H9 (cell line): ENCODE measurements at regions not wholly inside any gene's neighbourhood (a gene's known extent, or its start where the extent isn't known, plus 50 kb on each side); places are given as distances from the start of the nearest gene placed in this dataset.
"Not testable (repeated sequence)": the region's sequence is repeated elsewhere in the genome, so short reads cannot be mapped to it uniquely, and the experiment has no call there.

Source experiments
- DNase-seq: peaks from one replicate; pipeline ENCODE4 v3.0.0-alpha.2; 2017
- H2AFZ ChIP-seq: one replicate; pipeline ENCODE4 v1.6.1; 2013; ENCODE audit warnings: mild to moderate bottlenecking, low read length, control low read depth, moderate library complexity
- H2AK5ac ChIP-seq: 2 replicates; pipeline ENCODE4 v1.6.1; 2013; ENCODE audit warnings: low read length, control low read depth, mixed read lengths; ENCODE audit not compliant: insufficient read length
- H2BK120ac ChIP-seq: one replicate; pipeline ENCODE4 v1.6.1; 2013; ENCODE audit warnings: low read depth, mild to moderate bottlenecking, low read length, control low read depth, inconsistent platforms; ENCODE audit not compliant: poor library complexity, severe bottlenecking
- H2BK12ac ChIP-seq: 2 replicates; pipeline ENCODE4 v1.6.1; 2013; ENCODE audit warnings: low read length, control low read depth, mixed read lengths, low read depth; ENCODE audit not compliant: insufficient read length
- H2BK15ac ChIP-seq: 2 replicates; pipeline ENCODE4 v1.6.1; 2013; ENCODE audit warnings: low read depth, low read length, control low read depth
- H2BK20ac ChIP-seq: one replicate; pipeline ENCODE4 v1.6.1; 2013; ENCODE audit warnings: low read depth, mild to moderate bottlenecking, low read length, control low read depth, inconsistent platforms; ENCODE audit not compliant: poor library complexity, severe bottlenecking
- H2BK5ac ChIP-seq: 2 replicates; pipeline ENCODE4 v1.6.1; 2013; ENCODE audit warnings: low read length, control low read depth, mixed read lengths; ENCODE audit not compliant: insufficient read length
- H3K14ac ChIP-seq: 2 replicates; pipeline ENCODE4 v1.6.1; 2013; ENCODE audit warnings: low read length, control low read depth; ENCODE audit not compliant: insufficient read depth
- H3K18ac ChIP-seq: 2 replicates; pipeline ENCODE4 v1.6.1; 2013; ENCODE audit warnings: low read depth, mild to moderate bottlenecking, mixed read lengths, low read length, control low read depth; ENCODE audit not compliant: insufficient read length
- H3K23ac ChIP-seq: 2 replicates; pipeline ENCODE4 v1.6.1; 2013; ENCODE audit warnings: low read length, control low read depth, mixed read lengths, low read depth; ENCODE audit not compliant: insufficient read length
- H3K23me2 ChIP-seq: 2 replicates; pipeline ENCODE4 v1.6.1; 2013; ENCODE audit warnings: low read depth, mild to moderate bottlenecking, mixed read lengths, low read length, control low read depth; ENCODE audit not compliant: insufficient read length, poor library complexity, severe bottlenecking
- H3K27ac ChIP-seq: 2 replicates; pipeline ENCODE4 v1.5.1; 2013; ENCODE audit warnings: low read length, control low read depth, mixed read lengths, low read depth; ENCODE audit not compliant: insufficient read length
- H3K27me3 ChIP-seq: 2 replicates; pipeline ENCODE4 v1.6.1; 2013; ENCODE audit warnings: low read length, control low read depth, inconsistent platforms; ENCODE audit not compliant: insufficient read depth
- H3K4ac ChIP-seq: 2 replicates; pipeline ENCODE4 v1.6.1; 2013; ENCODE audit warnings: low read depth, mild to moderate bottlenecking, control low read depth, inconsistent platforms, low read length, moderate library complexity
- H3K4me1 ChIP-seq: 2 replicates; pipeline ENCODE4 v1.6.1; 2013; ENCODE audit warnings: low read length, control low read depth, inconsistent platforms; ENCODE audit not compliant: insufficient read depth
- H3K4me2 ChIP-seq: 2 replicates; pipeline ENCODE4 v1.6.1; 2013; ENCODE audit warnings: low read length, control low read depth, mixed read lengths; ENCODE audit not compliant: insufficient read length, insufficient read depth
- H3K56ac ChIP-seq: 2 replicates; pipeline ENCODE4 v1.6.1; 2013; ENCODE audit warnings: low read depth, mild to moderate bottlenecking, mixed read lengths, low read length, control low read depth; ENCODE audit not compliant: insufficient read length
- H3K79me1 ChIP-seq: 2 replicates; pipeline ENCODE4 v1.6.1; 2013; ENCODE audit warnings: low read depth, mild to moderate bottlenecking, moderate library complexity, low read length, control low read depth, inconsistent platforms; ENCODE audit not compliant: insufficient read depth, poor library complexity, severe bottlenecking
- H3K79me2 ChIP-seq: 2 replicates; pipeline ENCODE4 v1.6.1; 2013; ENCODE audit warnings: low read length, control low read depth, inconsistent platforms; ENCODE audit not compliant: insufficient read depth
- H3K9ac ChIP-seq: 2 replicates; pipeline ENCODE4 v1.6.1; 2013; ENCODE audit warnings: low read length, control low read depth, mixed read lengths; ENCODE audit not compliant: insufficient read length; ENCODE audit errors: extremely low read depth
- H3K9me3 ChIP-seq: one replicate; pipeline ENCODE4 v1.6.1; 2013; ENCODE audit warnings: low read depth, low read length, inconsistent platforms; ENCODE audit not compliant: control insufficient read depth
- H3T11ph ChIP-seq: one replicate; pipeline ENCODE4 v1.6.1; 2013; ENCODE audit warnings: mild to moderate bottlenecking, low read length, control low read depth, inconsistent platforms
- H4K20me1 ChIP-seq: one replicate; pipeline ENCODE4 v1.6.1; 2013; ENCODE audit not compliant: control insufficient read depth, insufficient read length, insufficient read depth
- H4K5ac ChIP-seq: 2 replicates; pipeline ENCODE4 v1.6.1; 2013; ENCODE audit warnings: low read depth, mild to moderate bottlenecking, mixed read lengths, low read length, control low read depth; ENCODE audit not compliant: insufficient read length
- H4K8ac ChIP-seq: replicated peaks from 2 replicates; pipeline ENCODE4 v1.6.1; 2013; ENCODE audit warnings: low read length, control low read depth, mixed read lengths, low read depth; ENCODE audit not compliant: insufficient read length
- H4K91ac ChIP-seq: 2 replicates; pipeline ENCODE4 v1.6.1; 2013; ENCODE audit warnings: low read depth, mild to moderate bottlenecking, moderate library complexity, mixed read lengths, low read length, control low read depth; ENCODE audit not compliant: insufficient read length
- H3K27ac Mint-ChIP-seq, 3 experiments: 2 replicates in 2 of 3; 3 replicates in 1 of 3; pipeline ENCODE4 v1.8.0; 2020 to 2021; ENCODE audit warnings: mixed read lengths in 3 of 3, mild to moderate bottlenecking in 1 of 3, moderate library complexity in 1 of 3
- H3K27me3 Mint-ChIP-seq: 2 replicates; pipeline ENCODE4 v1.8.0; 2021; ENCODE audit warnings: low read depth, mild to moderate bottlenecking, moderate library complexity, mixed read lengths
- H3K36me3 Mint-ChIP-seq, 3 experiments: 2 replicates in 2 of 3; 3 replicates in 1 of 3; pipeline ENCODE4 v1.8.0; 2020 to 2021; ENCODE audit warnings: low read depth in 3 of 3, mixed read lengths in 3 of 3; ENCODE audit not compliant: insufficient read depth in 1 of 3
- H3K4me1 Mint-ChIP-seq, 2 experiments: 2 replicates each; pipeline ENCODE4 v1.8.0; 2020; ENCODE audit warnings: mixed read lengths in 2 of 2
- H3K4me3 Mint-ChIP-seq, 2 experiments: 2 replicates in 1 of 2; 3 replicates in 1 of 2; pipeline ENCODE4 v1.8.0; 2020 to 2021; ENCODE audit warnings: mild to moderate bottlenecking in 2 of 2, mixed read lengths in 2 of 2, moderate library complexity in 1 of 2
- H3K9me3 Mint-ChIP-seq, 2 experiments: 2 replicates in 1 of 2; 3 replicates in 1 of 2; pipeline ENCODE4 v1.8.0; 2020; ENCODE audit warnings: mild to moderate bottlenecking in 2 of 2, mixed read lengths in 2 of 2, moderate library complexity in 1 of 2
- WGBS: extraction: QIAGEN DNeasy Blood & Tissue Kit; methylation state at CpG from one replicate; pipeline ENCODE4 v1.1.7; 2013; ENCODE audit warnings: missing lambda C conversion rate, low lambda C conversion rate, mixed read lengths; ENCODE audit not compliant: insufficient read length; ENCODE audit errors: extremely low coverage; 5-methylcytosine and 5-hydroxymethylcytosine counted together
- TF ChIP-seq, protein P1 (sequence below): fragments of 200-600 bp; sonication (generic); conservative IDR thresholded peaks from 3 replicates; pipeline ENCODE4 v1.8.0; 2021; ENCODE audit warnings: antibody characterized with exemption, mild to moderate bottlenecking

DNA sequence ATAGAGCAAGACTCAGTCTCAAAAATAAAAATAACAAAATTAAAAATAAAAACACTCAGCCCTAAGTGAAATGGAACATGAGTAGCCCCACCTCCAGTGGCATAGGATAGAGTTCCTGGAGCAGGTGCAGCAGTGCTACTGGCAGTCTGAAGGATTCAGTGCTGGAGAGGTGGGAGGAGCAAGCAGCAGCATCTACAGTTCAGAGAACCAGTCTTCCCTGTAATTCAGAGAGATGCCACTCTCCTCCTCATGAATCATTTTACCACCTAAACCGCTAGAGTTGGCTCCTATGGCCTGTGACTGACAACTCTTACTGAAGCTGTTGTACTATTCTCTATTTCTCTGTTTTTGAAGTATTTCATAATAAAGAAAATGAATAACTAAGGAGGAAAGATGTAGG, 56.0 kb upstream of the SMURF2 start:
- Histone ChIP-seq H3K23me2 (no peaks in the 10 kb centered on the region), H3K4ac (no peak overlapping the region), H2AK5ac (no peak overlapping the region), H3K14ac (no peak overlapping the region), H3K23ac (no peak overlapping the region), H4K8ac (no peak overlapping the region), H4K5ac (no peak overlapping the region), H3K79me2 (no peaks in the 10 kb centered on the region), H2BK20ac (no peak overlapping the region), H4K91ac (no peak overlapping the region), H3K27me3 (no peaks in the 10 kb centered on the region), H3K56ac (no peak overlapping the region), H2BK12ac (no peak overlapping the region), H3K9me3 (no peaks in the 10 kb centered on the region), H3T11ph (no peak overlapping the region), H2AFZ (no peak overlapping the region), H3K27ac (no peak overlapping the region), H4K20me1 (no peaks in the 10 kb centered on the region), H3K4me1 (no peaks in the 10 kb centered on the region), H2BK120ac (no peak overlapping the region), H2BK5ac (no peak overlapping the region), H3K9ac (no peak overlapping the region), H2BK15ac (no peak overlapping the region), H3K79me1 (no peaks in the 10 kb centered on the region), H3K18ac (no peak overlapping the region), H3K4me2 (no peak overlapping the region)
- WGBS = no CpG with 5 or more reads among the region's 1 CpG
- H3K4me1 Mint-ChIP-seq = peaks cover 0 to 2% of the 10 kb centered on the region in 2 experiments; a peak in 3 of 4 replicates
- DNase-seq = no peak
- H3K27me3 Mint-ChIP-seq = no peaks in the 10 kb centered on the region
- H3K36me3 Mint-ChIP-seq = peaks cover 0 to 3% (median 0%) of the 10 kb centered on the region in 3 experiments; a peak in 1 of 7 replicates
- TF ChIP-seq, protein P1, sequence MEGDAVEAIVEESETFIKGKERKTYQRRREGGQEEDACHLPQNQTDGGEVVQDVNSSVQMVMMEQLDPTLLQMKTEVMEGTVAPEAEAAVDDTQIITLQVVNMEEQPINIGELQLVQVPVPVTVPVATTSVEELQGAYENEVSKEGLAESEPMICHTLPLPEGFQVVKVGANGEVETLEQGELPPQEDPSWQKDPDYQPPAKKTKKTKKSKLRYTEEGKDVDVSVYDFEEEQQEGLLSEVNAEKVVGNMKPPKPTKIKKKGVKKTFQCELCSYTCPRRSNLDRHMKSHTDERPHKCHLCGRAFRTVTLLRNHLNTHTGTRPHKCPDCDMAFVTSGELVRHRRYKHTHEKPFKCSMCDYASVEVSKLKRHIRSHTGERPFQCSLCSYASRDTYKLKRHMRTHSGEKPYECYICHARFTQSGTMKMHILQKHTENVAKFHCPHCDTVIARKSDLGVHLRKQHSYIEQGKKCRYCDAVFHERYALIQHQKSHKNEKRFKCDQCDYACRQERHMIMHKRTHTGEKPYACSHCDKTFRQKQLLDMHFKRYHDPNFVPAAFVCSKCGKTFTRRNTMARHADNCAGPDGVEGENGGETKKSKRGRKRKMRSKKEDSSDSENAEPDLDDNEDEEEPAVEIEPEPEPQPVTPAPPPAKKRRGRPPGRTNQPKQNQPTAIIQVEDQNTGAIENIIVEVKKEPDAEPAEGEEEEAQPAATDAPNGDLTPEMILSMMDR = no peak
- H3K9me3 Mint-ChIP-seq = peaks cover 3% of the 10 kb centered on the region in 2 experiments; a peak in 2 of 5 replicates
- H3K4me3 Mint-ChIP-seq = no peak overlapping the region
- no peak overlapping the region for H3K27ac Mint-ChIP-seq

DNA sequence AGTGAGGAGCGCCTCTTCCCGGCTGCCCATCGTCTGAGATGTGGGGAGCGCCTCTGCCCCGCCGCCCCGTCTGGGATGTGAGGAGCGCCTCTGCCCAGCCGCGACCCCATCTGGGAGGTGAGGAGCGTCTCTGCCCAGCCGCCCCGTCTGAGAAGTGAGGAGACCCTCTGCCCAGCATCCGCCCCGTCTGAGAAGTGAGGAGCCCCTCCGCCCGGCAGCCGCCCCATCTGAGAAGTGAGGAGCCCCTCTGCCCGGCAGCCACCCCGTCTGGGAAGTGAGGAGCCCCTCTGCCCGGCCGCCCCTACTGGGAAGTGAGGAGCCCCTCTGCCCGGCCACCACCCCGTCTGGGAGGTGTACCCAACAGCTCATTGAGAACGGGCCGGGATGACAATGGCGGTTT, 54.4 kb upstream of the SMURF2 start:
- not testable (repeated sequence) for H3K36me3 Mint-ChIP-seq, H3K23me2 ChIP-seq

More for the DNA sequence above, 54.4 kb upstream of the SMURF2 start:
- H3K9ac ChIP-seq, H2BK20ac ChIP-seq, H3K23ac ChIP-seq, H3K4me3 Mint-ChIP-seq, H2BK15ac ChIP-seq, H3K18ac ChIP-seq, H3K79me2 ChIP-seq, H3K4me1 ChIP-seq, DNase-seq, H3K27ac ChIP-seq, H3K14ac ChIP-seq, H3K27me3 Mint-ChIP-seq, H3K4me1 Mint-ChIP-seq, H3K9me3 Mint-ChIP-seq, H4K20me1 ChIP-seq, H3K27me3 ChIP-seq, H3K27ac Mint-ChIP-seq, H3K4ac ChIP-seq, H2AK5ac ChIP-seq, H3K79me1 ChIP-seq, H3K4me2 ChIP-seq, H3T11ph ChIP-seq, H2AFZ ChIP-seq, H3K9me3 ChIP-seq, H3K56ac ChIP-seq, H2BK120ac ChIP-seq, H2BK12ac ChIP-seq, H4K5ac ChIP-seq, H2BK5ac ChIP-seq, H4K8ac ChIP-seq, H4K91ac ChIP-seq: not testable (repeated sequence)
- WGBS = no CpG with 5 or more reads among the region's 27 CpGs
